ENCODE measurements at regions not wholly inside any gene's neighbourhood (a gene's known extent, or its start where the extent isn't known, plus 50 kb on each side); places are given as distances from the start of the nearest gene placed in this dataset.

GRCh38 chr6:90887764-90888163 lies 300.9 kb upstream of the MAP3K7 start:
- TF ChIP-seq POLR2AphosphoS5 (IDR thresholded peaks at IDR 0.05) (no peak), CTCF (IDR thresholded peaks at IDR 0.05) (no peak), POLR2A (IDR thresholded peaks at IDR 0.05) (no peak)

All from upper lobe of left lung (tissue), 4 donors.